Fibroblast of villous mesenchyme (primary cell): ENCODE measurements at regions not wholly inside any gene's neighbourhood (a gene's known extent, or its start where the extent isn't known, plus 50 kb on each side); places are given as distances from the start of the nearest gene placed in this dataset.

ENCODE experiments used
- DNase-seq: peaks from one replicate; pipeline ENCODE4 v3.0.0-alpha.2; 2010; ENCODE audit warnings: low read depth
- H3K4me3 ChIP-seq: 2 replicates; pipeline ENCODE4 v1.5.1; 2011; ENCODE audit warnings: low read depth, mild to moderate bottlenecking, low read length
- CTCF ChIP-seq: IDR thresholded peaks from 2 replicates; pipeline ENCODE4 v1.5.1; 2012; ENCODE audit warnings: low read depth, mild to moderate bottlenecking, low read length; ENCODE audit not compliant: insufficient read depth

GRCh38 chr12:69067713-69068112, 134.7 kb upstream of the CPM start:
- no peak for DNase-seq
- no peak for TF ChIP-seq CTCF
- no peak overlapping the region for H3K4me3 ChIP-seq

- no peak for TF ChIP-seq CTCF
- DNase-seq, result no peak
- no peak overlapping the region for H3K4me3 ChIP-seq
Measured at GRCh38 chr12:69068448-69068847, 135.5 kb upstream of the CPM start.

DNA sequence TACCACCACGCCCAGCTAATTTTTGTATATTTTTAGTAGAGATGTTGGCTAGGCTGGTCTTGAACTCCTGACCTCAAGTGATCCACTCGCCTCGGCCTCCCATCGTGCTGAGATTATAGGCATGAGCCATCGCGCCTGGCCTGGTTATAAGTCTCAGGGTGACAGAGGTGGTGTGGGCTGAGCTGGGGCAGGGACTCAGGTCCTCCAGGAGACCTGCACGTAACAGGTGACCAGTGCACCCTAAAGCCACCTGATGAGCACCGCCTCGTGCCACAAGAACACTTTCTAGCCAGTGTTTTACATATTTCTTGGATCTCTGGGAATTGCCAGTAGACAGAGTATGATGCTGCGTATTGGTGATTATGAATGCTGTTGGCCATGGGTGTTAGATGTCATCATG, 136.5 kb upstream of the CPM start:
- H3K4me3 ChIP-seq, result no peak overlapping the region
- no peak for DNase-seq
- TF ChIP-seq CTCF, result no peak

GRCh38 chr12:69070319-69071090, 137.5 kb upstream of the CPM start:
- no peak overlapping the region for H3K4me3 ChIP-seq
- TF ChIP-seq CTCF, result peak; percentile 97
- peak; percentile 63 for DNase-seq

DNA sequence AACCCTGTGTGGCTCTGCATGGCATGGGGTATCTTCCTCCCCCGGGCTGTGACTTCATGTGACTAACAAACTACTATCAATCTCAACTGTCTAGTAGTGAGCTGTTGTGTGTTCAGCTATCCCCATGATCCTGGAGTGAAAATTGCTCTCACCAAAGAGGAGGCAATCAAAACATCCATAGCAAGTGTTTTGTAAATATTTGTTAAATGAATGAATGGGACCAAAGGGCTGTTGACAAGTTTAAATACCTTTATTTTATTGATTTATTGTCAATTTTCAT, 138.1 kb upstream of the CPM start:
- H3K4me3 ChIP-seq, result no peak overlapping the region
- no peak for DNase-seq
- no peak for TF ChIP-seq CTCF

GRCh38 chr12:69073035-69073434, 140.1 kb upstream of the CPM start:
- DNase-seq, result peak; percentile 27
- no peak overlapping the region for H3K4me3 ChIP-seq
- TF ChIP-seq CTCF, result no peak
